ENCODE measurements at regions not wholly inside any gene's neighbourhood (a gene's known extent, or its start where the extent isn't known, plus 50 kb on each side); places are given as distances from the start of the nearest gene placed in this dataset.
A peak's percentile ranks its signal among the peaks of the same experiment; 100 is the strongest.

- H3K27me3 Mint-ChIP-seq (ENCODE audit: low read depth) = peaks cover 6% of the 10 kb centered on the region
- peaks cover 31% of the 10 kb centered on the region for H3K4me1 Mint-ChIP-seq (ENCODE audit: low read depth)
- H3K27ac Mint-ChIP-seq = no peak overlapping the region
- no peak overlapping the region for H3K4me3 Mint-ChIP-seq
- H3K36me3 Mint-ChIP-seq (ENCODE audit: low read depth) = no peaks in the 10 kb centered on the region
- H3K9me3 Mint-ChIP-seq = no peaks in the 10 kb centered on the region
Measured at GRCh38 chr6:20292905-20293304, 80.6 kb upstream of the MBOAT1 start.

- Mint-ChIP-seq H3K4me3 (no peak overlapping the region), H3K36me3 (ENCODE audit: low read depth) (no peaks in the 10 kb centered on the region), H3K27me3 (ENCODE audit: low read depth) (peaks cover 10% of the 10 kb centered on the region), H3K27ac (no peak overlapping the region), H3K9me3 (no peaks in the 10 kb centered on the region), H3K4me1 (ENCODE audit: low read depth) (peaks cover 4% of the 10 kb centered on the region)
Measured at GRCh38 chr6:20301256-20301655, 89.0 kb upstream of the MBOAT1 start.

GRCh38 chr6:20302168-20302567 lies 89.9 kb upstream of the MBOAT1 start:
- H3K4me3 Mint-ChIP-seq = no peak overlapping the region
- no peaks in the 10 kb centered on the region for H3K36me3 Mint-ChIP-seq (ENCODE audit: low read depth)
- H3K9me3 Mint-ChIP-seq = no peaks in the 10 kb centered on the region
- no peaks in the 10 kb centered on the region for H3K4me1 Mint-ChIP-seq (ENCODE audit: low read depth)
- no peak overlapping the region for H3K27ac Mint-ChIP-seq
- peaks cover 5% of the 10 kb centered on the region for H3K27me3 Mint-ChIP-seq (ENCODE audit: low read depth)

DNA sequence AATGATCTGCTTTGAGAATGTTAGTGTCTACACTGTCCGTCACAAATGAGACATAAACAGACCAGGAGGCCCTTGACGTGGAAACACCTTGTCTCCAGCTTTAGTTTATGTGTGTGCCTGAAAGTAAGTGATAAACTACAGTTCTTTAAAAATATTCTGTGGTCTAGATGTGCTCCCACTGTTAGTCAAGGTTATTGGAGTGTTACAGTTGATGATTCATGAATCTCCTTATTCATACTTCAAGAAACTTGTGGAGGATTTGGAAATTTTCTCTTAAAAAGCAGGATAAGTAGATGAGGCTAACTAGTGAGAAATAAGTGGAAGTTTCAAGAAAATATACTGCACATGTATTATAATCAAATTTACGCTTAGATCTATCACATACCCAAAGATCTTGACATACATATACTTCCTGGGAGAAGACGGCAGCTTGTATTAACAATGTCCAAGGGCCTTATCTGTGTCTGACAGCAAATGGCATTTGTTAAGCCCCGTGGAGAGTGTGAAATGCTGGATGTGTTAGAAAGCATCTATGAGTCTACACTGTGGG lies 90.5 kb upstream of the MBOAT1 start:
- no peaks in the 10 kb centered on the region for H3K4me1 Mint-ChIP-seq (ENCODE audit: low read depth)
- no peak overlapping the region for H3K27ac Mint-ChIP-seq
- no peaks in the 10 kb centered on the region for H3K9me3 Mint-ChIP-seq
- peaks cover 5% of the 10 kb centered on the region for H3K27me3 Mint-ChIP-seq (ENCODE audit: low read depth)
- H3K36me3 Mint-ChIP-seq (ENCODE audit: low read depth) = no peaks in the 10 kb centered on the region
- H3K4me3 Mint-ChIP-seq = no peak overlapping the region

DNA sequence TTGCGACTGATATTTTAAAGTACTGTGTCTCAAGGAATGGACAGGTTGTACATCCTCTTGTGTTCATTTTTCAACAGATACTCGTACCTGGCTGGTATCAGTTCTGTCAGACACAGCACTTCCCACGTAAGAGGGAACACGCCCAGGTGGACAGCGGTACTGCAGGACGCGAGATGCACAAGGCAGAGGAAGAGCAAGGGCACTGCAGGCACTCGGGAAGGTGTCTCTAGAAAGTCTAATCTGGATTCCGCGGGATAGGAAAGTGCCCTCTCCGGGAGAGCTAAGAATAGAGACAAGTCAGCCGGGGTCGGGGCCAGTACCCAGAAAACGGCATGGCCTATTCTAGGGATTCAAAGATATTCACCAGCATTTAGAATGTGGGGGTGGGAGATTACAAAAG lies 94.2 kb upstream of the MBOAT1 start:
- Mint-ChIP-seq H3K4me3 (no peak overlapping the region), H3K27ac (no peak overlapping the region), H3K36me3 (ENCODE audit: low read depth) (no peaks in the 10 kb centered on the region), H3K27me3 (ENCODE audit: low read depth) (peaks cover 24% of the 10 kb centered on the region), H3K9me3 (peaks cover 8% of the 10 kb centered on the region), H3K4me1 (ENCODE audit: low read depth) (no peaks in the 10 kb centered on the region)

DNA sequence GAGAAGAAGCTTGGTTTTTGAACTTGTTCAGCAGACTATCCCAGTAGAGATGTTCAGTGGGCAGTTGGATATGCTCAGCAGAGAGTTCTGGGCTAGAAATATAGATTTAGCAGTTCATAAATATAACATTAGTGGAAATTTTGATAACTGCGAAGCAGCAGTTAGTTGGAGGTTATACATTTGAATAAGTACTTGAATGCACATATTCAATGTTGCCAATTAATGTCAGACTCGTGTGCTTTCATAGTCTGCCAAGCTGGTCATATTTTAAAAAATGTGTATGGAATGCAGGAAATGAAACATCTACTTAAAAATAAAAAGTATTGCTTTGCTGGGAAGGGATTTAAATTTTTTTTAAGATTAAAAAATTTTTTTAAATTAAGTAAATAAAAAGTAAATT lies 92.5 kb upstream of the E2F3 start:
- Mint-ChIP-seq H3K36me3 (ENCODE audit: low read depth) (no peaks in the 10 kb centered on the region), H3K27ac (no peak overlapping the region), H3K27me3 (ENCODE audit: low read depth) (peaks cover 32% of the 10 kb centered on the region), H3K9me3 (peaks cover 8% of the 10 kb centered on the region), H3K4me3 (no peak overlapping the region), H3K4me1 (ENCODE audit: low read depth) (peaks cover 6% of the 10 kb centered on the region)

- Mint-ChIP-seq H3K27ac (no peak overlapping the region), H3K9me3 (peaks cover 8% of the 10 kb centered on the region), H3K4me3 (no peak overlapping the region), H3K36me3 (ENCODE audit: low read depth) (no peaks in the 10 kb centered on the region), H3K4me1 (ENCODE audit: low read depth) (peaks cover 6% of the 10 kb centered on the region), H3K27me3 (ENCODE audit: low read depth) (peaks cover 37% of the 10 kb centered on the region)
Measured at GRCh38 chr6:20310185-20310584, 91.5 kb upstream of the E2F3 start.

DNA sequence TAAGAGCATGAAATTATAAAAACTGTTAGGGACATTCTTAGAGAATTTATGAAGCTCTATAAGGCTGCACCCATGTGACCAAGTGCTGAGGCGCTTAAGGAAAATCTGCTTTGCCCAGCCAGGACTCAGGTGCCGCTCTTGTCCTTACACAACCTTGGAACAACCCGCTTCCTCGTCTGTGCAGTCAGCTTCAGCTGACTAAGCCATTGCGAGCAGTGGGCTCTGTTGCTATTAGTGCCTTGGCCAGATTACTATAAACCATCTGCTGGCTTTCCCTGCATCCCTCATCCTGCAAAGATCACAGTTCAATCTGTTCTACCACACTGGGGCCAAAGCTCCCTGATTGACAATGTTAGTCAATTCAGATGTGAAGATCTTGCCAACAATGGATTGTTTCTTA lies 89.1 kb upstream of the E2F3 start:
- peaks cover 8% of the 10 kb centered on the region for H3K9me3 Mint-ChIP-seq
- H3K27ac Mint-ChIP-seq = no peak overlapping the region
- H3K27me3 Mint-ChIP-seq (ENCODE audit: low read depth) = peaks cover 38% of the 10 kb centered on the region
- H3K36me3 Mint-ChIP-seq (ENCODE audit: low read depth) = no peaks in the 10 kb centered on the region
- H3K4me3 Mint-ChIP-seq = no peak overlapping the region
- H3K4me1 Mint-ChIP-seq (ENCODE audit: low read depth) = peaks cover 6% of the 10 kb centered on the region

- peaks cover 8% of the 10 kb centered on the region for H3K9me3 Mint-ChIP-seq
- H3K27ac Mint-ChIP-seq = peak overlapping the region; percentile 43
- peaks cover 38% of the 10 kb centered on the region for H3K27me3 Mint-ChIP-seq (ENCODE audit: low read depth)
- H3K4me3 Mint-ChIP-seq = no peak overlapping the region
- H3K36me3 Mint-ChIP-seq (ENCODE audit: low read depth) = no peaks in the 10 kb centered on the region
- peaks cover 6% of the 10 kb centered on the region for H3K4me1 Mint-ChIP-seq (ENCODE audit: low read depth)
Measured at GRCh38 chr6:20313051-20313450, 88.6 kb upstream of the E2F3 start.

- no peak overlapping the region for H3K4me3 Mint-ChIP-seq
- H3K27me3 Mint-ChIP-seq (ENCODE audit: low read depth) = peaks cover 29% of the 10 kb centered on the region
- H3K36me3 Mint-ChIP-seq (ENCODE audit: low read depth) = peaks cover 2% of the 10 kb centered on the region
- H3K27ac Mint-ChIP-seq = no peak overlapping the region
- H3K4me1 Mint-ChIP-seq (ENCODE audit: low read depth) = peaks cover 7% of the 10 kb centered on the region
- H3K9me3 Mint-ChIP-seq = peaks cover 13% of the 10 kb centered on the region
Measured at GRCh38 chr6:20313960-20314530, 87.6 kb upstream of the E2F3 start.

- Mint-ChIP-seq H3K9me3 (peaks cover 10% of the 10 kb centered on the region), H3K4me3 (no peak overlapping the region), H3K27me3 (ENCODE audit: low read depth) (peaks cover 23% of the 10 kb centered on the region), H3K36me3 (ENCODE audit: low read depth) (peaks cover 2% of the 10 kb centered on the region), H3K27ac (no peak overlapping the region), H3K4me1 (ENCODE audit: low read depth) (peaks cover 17% of the 10 kb centered on the region)
Measured at GRCh38 chr6:20314866-20315845, 86.5 kb upstream of the E2F3 start.

DNA sequence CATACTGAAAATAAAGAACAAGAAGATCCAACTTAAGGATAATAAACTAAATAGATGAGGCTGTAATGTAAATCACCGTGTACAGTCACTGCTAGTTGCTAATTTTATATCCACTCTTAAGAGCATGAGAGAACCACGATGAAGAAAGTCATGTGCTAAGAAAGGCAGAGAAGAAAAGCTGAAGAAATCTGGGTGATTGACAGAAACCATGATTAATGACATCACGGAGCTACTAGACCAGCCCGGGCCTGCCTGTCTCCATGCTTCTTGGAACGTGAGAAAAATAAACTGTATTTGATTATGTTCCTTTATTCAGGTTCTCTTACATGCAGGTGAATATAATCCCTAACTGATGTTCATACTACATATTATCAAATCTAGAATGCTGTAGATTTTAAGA lies 84.2 kb upstream of the E2F3 start:
- no peak overlapping the region for H3K4me3 Mint-ChIP-seq
- no peak overlapping the region for H3K27ac Mint-ChIP-seq
- H3K4me1 Mint-ChIP-seq (ENCODE audit: low read depth) = peaks cover 27% of the 10 kb centered on the region
- H3K36me3 Mint-ChIP-seq (ENCODE audit: low read depth) = peaks cover 4% of the 10 kb centered on the region
- peaks cover 14% of the 10 kb centered on the region for H3K9me3 Mint-ChIP-seq
- peaks cover 19% of the 10 kb centered on the region for H3K27me3 Mint-ChIP-seq (ENCODE audit: low read depth)

DNA sequence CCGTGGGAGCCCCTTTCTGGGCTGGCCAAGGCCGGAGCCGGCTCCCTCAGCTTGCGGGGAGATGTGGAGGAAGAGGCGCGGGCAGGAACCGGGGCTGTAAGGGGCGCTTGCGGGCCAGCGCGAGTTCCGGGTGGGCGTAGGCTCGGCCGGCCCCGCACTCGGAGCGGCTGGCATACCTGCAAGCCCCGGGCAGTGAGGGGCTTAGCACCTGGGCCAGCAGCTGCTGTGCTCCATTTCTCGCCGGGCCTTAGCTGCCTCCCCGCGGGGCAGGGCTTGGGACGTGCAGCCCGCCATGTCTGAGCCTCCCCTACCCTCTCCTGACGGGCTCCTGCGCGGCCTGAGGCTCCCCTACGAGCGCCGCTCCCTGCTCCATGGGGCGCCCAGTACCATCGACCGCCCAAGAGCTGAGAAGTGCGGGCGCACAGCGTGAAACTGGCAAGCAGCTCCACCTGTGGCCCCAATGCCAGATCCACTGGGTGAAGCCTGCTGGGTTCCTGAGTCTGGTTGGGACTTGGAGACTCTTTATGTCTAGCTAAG lies 82.8 kb upstream of the E2F3 start:
- peaks cover 10% of the 10 kb centered on the region for H3K27me3 Mint-ChIP-seq (ENCODE audit: low read depth)

GRCh38 chr6:20319520-20320357 lies 81.9 kb upstream of the E2F3 start:
- H3K4me3 Mint-ChIP-seq = peak overlapping the region; percentile 89
- peaks cover 8% of the 10 kb centered on the region for H3K27me3 Mint-ChIP-seq (ENCODE audit: low read depth)
- H3K9me3 Mint-ChIP-seq = peaks cover 14% of the 10 kb centered on the region
- peaks cover 4% of the 10 kb centered on the region for H3K36me3 Mint-ChIP-seq (ENCODE audit: low read depth)
- peaks cover 21% of the 10 kb centered on the region for H3K4me1 Mint-ChIP-seq (ENCODE audit: low read depth)
- H3K27ac Mint-ChIP-seq = peak overlapping the region; percentile 99

More for the DNA sequence above, 82.8 kb upstream of the E2F3 start:
- Mint-ChIP-seq H3K4me1 (ENCODE audit: low read depth) (peaks cover 21% of the 10 kb centered on the region), H3K4me3 (no peak overlapping the region), H3K27ac (peak overlapping the region; percentile 99), H3K9me3 (peaks cover 14% of the 10 kb centered on the region), H3K36me3 (ENCODE audit: low read depth) (peaks cover 4% of the 10 kb centered on the region)

All from T-helper 1 cell treated with Interleukin-12 subunit alpha and Interleukin-12 subunit beta and Interleukin-4 antibody, amounts not matched to agents 30 μg/mL and 1 μg/mL, for 36 hours (primary cell).